H1 (cell line): ENCODE measurements at regions not wholly inside any gene's neighbourhood (a gene's known extent, or its start where the extent isn't known, plus 50 kb on each side); places are given as distances from the start of the nearest gene placed in this dataset.

Source experiments
- CTCF ChIA-PET: fragments of 300-600 bp; sonication (Branson Sonifier 250); formaldehyde crosslinking; loops from one replicate; lab custom pipeline; 2021; ENCODE audit not compliant: partially characterized antibody; lab: Charles Lee
- POLR2A ChIA-PET: fragments of 300-600 bp; sonication (Branson Sonifier 250); formaldehyde crosslinking; loops from one replicate; lab custom pipeline; 2021; ENCODE audit warnings: inconsistent platforms; ENCODE audit not compliant: partially characterized antibody; lab: Charles Lee
- DNase-seq, 2 experiments: peaks; one replicate each; pipeline versions ENCODE4 v3.0.0 to v3.0.0-alpha.2; 2010 to 2022; ENCODE audit warnings: low spot score in 2 of 2, low read depth in 1 of 2, mixed read lengths in 1 of 2
- FAIRE-seq: peaks from 2 replicates; lab custom pipeline; 2011; peaks lifted over from hg19 to GRCh38; lab: Jason Lieb, UNC
- H2AFZ ChIP-seq: 2 replicates; pipeline ENCODE4 v1.8.1; 2012; ENCODE audit warnings: low read length, inconsistent platforms
- H2AK5ac ChIP-seq: 2 replicates; pipeline ENCODE4 v1.6.1; 2013; ENCODE audit warnings: low read depth, low read length
- H2BK120ac ChIP-seq: replicated peaks from 2 replicates; pipeline ENCODE3; 2013; ENCODE audit warnings: low read depth, low read length, inconsistent platforms
- H2BK12ac ChIP-seq: 2 replicates; pipeline ENCODE4 v1.6.1; 2013; ENCODE audit warnings: low read depth, low read length
- H2BK15ac ChIP-seq: 2 replicates; pipeline ENCODE4 v1.6.1; 2013; ENCODE audit warnings: low read length
- H2BK20ac ChIP-seq: 2 replicates; pipeline ENCODE4 v1.6.1; 2013; ENCODE audit warnings: low read length
- H2BK5ac ChIP-seq: 2 replicates; pipeline ENCODE4 v1.6.1; 2013; ENCODE audit warnings: low read depth, low read length
- H3K14ac ChIP-seq: 2 replicates; pipeline ENCODE4 v1.6.1; 2013; ENCODE audit warnings: inconsistent platforms; ENCODE audit not compliant: insufficient read length
- H3K18ac ChIP-seq: 2 replicates; pipeline ENCODE4 v1.6.1; 2013; ENCODE audit warnings: low read length; ENCODE audit errors: extremely low read depth
- H3K23ac ChIP-seq: 2 replicates; pipeline ENCODE4 v1.6.1; 2013; ENCODE audit warnings: inconsistent platforms; ENCODE audit not compliant: insufficient read length
- H3K23me2 ChIP-seq: 2 replicates; pipeline ENCODE4 v1.6.1; 2013; ENCODE audit warnings: low read depth, low read length
- H3K27ac ChIP-seq: 2 replicates; pipeline ENCODE4 v1.6.1; 2011; ENCODE audit warnings: low read depth, low read length, inconsistent platforms
- H3K27me3 ChIP-seq, 4 experiments: replicated peaks in 1 of 4; 1 replicate in 1 of 4; 2 replicates in 3 of 4; pipeline versions ENCODE4 v1.6.1 to v1.8.1; 2011 to 2013; ENCODE audit warnings: low read length in 3 of 4, mild to moderate bottlenecking in 3 of 4, inconsistent platforms in 2 of 4, mixed read lengths in 2 of 4, moderate library complexity in 1 of 4; ENCODE audit not compliant: control insufficient read depth in 3 of 4, insufficient read depth in 3 of 4; ENCODE audit errors: extremely low read depth in 1 of 4
- H3K36me3 ChIP-seq, 4 experiments: 2 replicates each; pipeline versions ENCODE4 v1.6.1 to v1.8.1; 2011 to 2013; ENCODE audit warnings: mild to moderate bottlenecking in 4 of 4, low read length in 3 of 4, moderate library complexity in 2 of 4, control low read depth in 1 of 4, inconsistent platforms in 1 of 4; ENCODE audit not compliant: insufficient read depth in 4 of 4, control insufficient read depth in 2 of 4
- H3K4ac ChIP-seq: replicated peaks from 2 replicates; pipeline ENCODE3; 2013; ENCODE audit warnings: low read length, low read depth, mixed read lengths, inconsistent platforms; ENCODE audit not compliant: insufficient read length
- H3K4me1 ChIP-seq, 4 experiments: replicated peaks in 1 of 4; 1 replicate in 1 of 4; 2 replicates in 3 of 4; pipeline versions ENCODE4 v1.6.1 to v1.8.1; 2011 to 2013; ENCODE audit warnings: low read length in 3 of 4, inconsistent platforms in 2 of 4, mixed read lengths in 1 of 4; ENCODE audit not compliant: insufficient read depth in 4 of 4, control insufficient read depth in 3 of 4
- H3K4me2 ChIP-seq, 2 experiments: 2 replicates each; pipeline versions ENCODE4 v1.6.1 to v1.8.1; 2011 to 2013; ENCODE audit warnings: low read depth in 2 of 2, low read length in 2 of 2, control low read depth in 1 of 2, inconsistent platforms in 1 of 2, mild to moderate bottlenecking in 1 of 2; ENCODE audit not compliant: insufficient read depth in 1 of 2
- H3K4me3 ChIP-seq, 4 experiments: fragments of 200-600, 300-600 bp in 1 of 4; sonication (generic), shearing (Covaris generic), sonication (Bioruptor Twin) in 1 of 4; 2 replicates each; pipeline versions ENCODE4 v1.5.1 to v1.8.1; 2011 to 2016; ENCODE audit warnings: low read length in 4 of 4, low read depth in 3 of 4, control low read depth in 2 of 4, inconsistent platforms in 2 of 4, mild to moderate bottlenecking in 2 of 4, mixed read lengths in 1 of 4, moderate library complexity in 1 of 4; ENCODE audit not compliant: insufficient read depth in 2 of 4; ENCODE audit errors: extremely low read depth in 1 of 4
- H3K56ac ChIP-seq: replicated peaks from 2 replicates; pipeline ENCODE3; 2013; ENCODE audit warnings: low read depth, mild to moderate bottlenecking, mixed read lengths, low read length, inconsistent platforms; ENCODE audit not compliant: insufficient read length
- H3K79me1 ChIP-seq: 2 replicates; pipeline ENCODE4 v1.6.1; 2013; ENCODE audit warnings: low read depth, low read length, control low read depth
- H3K79me2 ChIP-seq, 2 experiments: 2 replicates each; pipeline versions ENCODE4 v1.6.1 to v1.8.1; 2012 to 2013; ENCODE audit warnings: low read length in 2 of 2, mild to moderate bottlenecking in 2 of 2, inconsistent platforms in 1 of 2; ENCODE audit not compliant: insufficient read depth in 2 of 2, control insufficient read depth in 1 of 2
- H3K9ac ChIP-seq, 4 experiments: replicated peaks in 1 of 4; 1 replicate in 1 of 4; 2 replicates in 3 of 4; pipeline versions ENCODE4 v1.6.1 to v1.8.1; 2011 to 2013; ENCODE audit warnings: low read depth in 3 of 4, low read length in 3 of 4, control low read depth in 2 of 4, mild to moderate bottlenecking in 2 of 4, moderate library complexity in 2 of 4, inconsistent platforms in 1 of 4; ENCODE audit errors: extremely low read depth in 1 of 4
- H3K9me3 ChIP-seq, 2 experiments: 2 replicates each; pipeline versions ENCODE4 v1.6.1 to v1.8.1; 2012 to 2013; ENCODE audit warnings: mild to moderate bottlenecking in 2 of 2, moderate library complexity in 2 of 2, control low read depth in 1 of 2, inconsistent platforms in 1 of 2, low read depth in 1 of 2, low read length in 1 of 2, mixed read lengths in 1 of 2; ENCODE audit not compliant: insufficient read depth in 2 of 2
- H4K20me1 ChIP-seq, 2 experiments: replicated peaks in 1 of 2; 2 replicates each; pipeline versions ENCODE3 to v1.8.1; 2011 to 2013; ENCODE audit warnings: inconsistent platforms in 2 of 2, low read length in 2 of 2, mild to moderate bottlenecking in 1 of 2; ENCODE audit not compliant: insufficient read depth in 2 of 2, control insufficient read depth in 1 of 2
- H4K5ac ChIP-seq: 2 replicates; pipeline ENCODE4 v1.6.1; 2013; ENCODE audit warnings: low read length, low read depth, mixed read lengths, inconsistent platforms; ENCODE audit not compliant: insufficient read length
- H4K8ac ChIP-seq: 2 replicates; pipeline ENCODE4 v1.8.0; 2013; ENCODE audit warnings: mild to moderate bottlenecking, moderate library complexity, low read length, inconsistent platforms; ENCODE audit not compliant: insufficient read depth; ENCODE audit errors: extremely low read depth
- H4K91ac ChIP-seq: replicated peaks from 2 replicates; pipeline ENCODE3; 2013; ENCODE audit warnings: low read length, mixed read lengths, inconsistent platforms; ENCODE audit not compliant: insufficient read length
- CHD1 ChIP-seq: IDR thresholded peaks from 2 replicates; pipeline ENCODE4 v1.6.1; 2012; ENCODE audit warnings: low read depth, low read length, improper control_type of control experiment
- CREB1 ChIP-seq: IDR thresholded peaks from 2 replicates; pipeline ENCODE4 v1.6.1; 2012; ENCODE audit warnings: inconsistent platforms
- EZH2 ChIP-seq: fragments of 200-600 bp; sonication (generic); IDR thresholded peaks from 2 replicates; pipeline ENCODE4 v1.7.1; 2012; ENCODE audit warnings: low read depth, mild to moderate bottlenecking, moderate library complexity, low read length, inconsistent platforms; ENCODE audit not compliant: severe bottlenecking
- FOSL1 ChIP-seq: IDR thresholded peaks from 2 replicates; pipeline ENCODE4 v1.6.1; 2011; ENCODE audit warnings: mild to moderate bottlenecking, low read depth, low read length, moderate library complexity; ENCODE audit not compliant: insufficient read depth
- HDAC2 ChIP-seq, 2 experiments: fragments of 300-600 bp in 1 of 2; sonication (generic) in 1 of 2; IDR thresholded peaks; 2 replicates each; pipeline ENCODE4 v1.6.1; 2011 to 2012; ENCODE audit warnings: low read depth in 2 of 2, low read length in 2 of 2, mild to moderate bottlenecking in 2 of 2, moderate library complexity in 2 of 2, borderline replicate concordance in 1 of 2, inconsistent platforms in 1 of 2
- JUND ChIP-seq: IDR thresholded peaks from 2 replicates; pipeline ENCODE4 v1.6.1; 2011; ENCODE audit warnings: mild to moderate bottlenecking, improper control_type of control experiment, low read length
- KDM1A ChIP-seq: fragments of 200-600, 300-600 bp; sonication (generic); IDR thresholded peaks from 2 replicates; pipeline ENCODE4 v1.7.1; 2016; ENCODE audit warnings: mild to moderate bottlenecking, low read length, borderline replicate concordance
- NANOG ChIP-seq: IDR thresholded peaks from 2 replicates; pipeline ENCODE4 v1.6.1; 2011; ENCODE audit warnings: low read length, low read depth, mild to moderate bottlenecking, inconsistent platforms; ENCODE audit not compliant: insufficient read depth, poor library complexity, severe bottlenecking
- RBBP5 ChIP-seq: IDR thresholded peaks from 2 replicates; pipeline ENCODE4 v1.7.1; 2012; ENCODE audit warnings: low read depth, mild to moderate bottlenecking, inconsistent platforms, low read length, moderate library complexity, borderline replicate concordance
- RFX5 ChIP-seq: IDR thresholded peaks from 2 replicates; pipeline ENCODE4 v1.6.1; 2011; ENCODE audit warnings: low read depth, low read length, improper control_type of control experiment, borderline replicate concordance
- SUZ12 ChIP-seq: fragments of 200-600 bp; sonication (generic); IDR thresholded peaks from 2 replicates; pipeline ENCODE4 v1.6.1; 2012; ENCODE audit warnings: mild to moderate bottlenecking, inconsistent platforms, low read length, moderate library complexity, mixed read lengths
- TBP ChIP-seq: IDR thresholded peaks from 2 replicates; pipeline ENCODE4 v1.6.1; 2011; ENCODE audit warnings: low read depth, low read length, improper control_type of control experiment
- USF2 ChIP-seq: IDR thresholded peaks from 2 replicates; pipeline ENCODE4 v1.6.1; 2011; ENCODE audit warnings: low read length, improper control_type of control experiment
- WGBS, 2 experiments: shearing (Covaris generic) in 1 of 2; methylation state at CpG; one replicate each; pipeline versions ENCODE4 v1.1.6 to v1.1.7; 2013 to 2015; ENCODE audit warnings: low lambda C conversion rate in 2 of 2, mixed read lengths in 2 of 2, inconsistent platforms in 1 of 2, low coverage in 1 of 2, missing lambda C conversion rate in 1 of 2; ENCODE audit not compliant: insufficient replicate concordance in 2 of 2, insufficient coverage in 1 of 2, insufficient read length in 1 of 2; ENCODE audit errors: extremely low coverage in 1 of 2, missing lambda C conversion rate in 1 of 2; 5-methylcytosine and 5-hydroxymethylcytosine counted together

GRCh38 chr5:68141494-68141893 lies 74.1 kb upstream of the PIK3R1 start:
- Histone ChIP-seq H4K20me1 (no peaks in the 10 kb centered on the region), H2BK5ac (no peak overlapping the region), H3K27ac (no peak overlapping the region), H3K79me2 (no peaks in the 10 kb centered on the region), H3K4me3 (no peak overlapping the region), H3K9me3 (no peaks in the 10 kb centered on the region), H3K4me2 (no peak overlapping the region), H3K9ac (no peak overlapping the region), H4K5ac (no peak overlapping the region), H4K91ac (no peak overlapping the region), H3K18ac (no peak overlapping the region), H2AFZ (no peak overlapping the region), H3K23ac (no peak overlapping the region), H2BK120ac (no peak overlapping the region), H3K56ac (no peak overlapping the region), H3K27me3 (no peaks in the 10 kb centered on the region), H4K8ac (no peak overlapping the region), H2AK5ac (no peak overlapping the region), H3K4ac (no peak overlapping the region), H2BK15ac (no peak overlapping the region), H3K4me1 (no peaks in the 10 kb centered on the region), H2BK20ac (no peak overlapping the region), H3K36me3 (no peaks in the 10 kb centered on the region), H3K79me1 (no peaks in the 10 kb centered on the region), H3K14ac (no peak overlapping the region), H2BK12ac (no peak overlapping the region), H3K23me2 (no peaks in the 10 kb centered on the region)
- no peak for DNase-seq
- FAIRE-seq = no peak
- CTCF ChIA-PET = no interaction called here
- POLR2A ChIA-PET = no interaction called here
- 87% methylated on average over 4 of the region's 4 CpGs; no CpG with 5 or more reads in 1 of the 2 experiments for WGBS, 2 experiments
- TF ChIP-seq RFX5 (no peak), USF2 (no peak), RBBP5 (no peak), CHD1 (no peak), JUND (no peak), HDAC2 (IDR thresholded peaks at IDR 0.05; ENCODE audit: borderline replicate concordance in 1 of 2, low read depth in 2 of 2, low read length in 2 of 2) (no peak), NANOG (no peak), KDM1A (no peak), EZH2 (no peak), SUZ12 (no peak), CREB1 (no peak), TBP (no peak), FOSL1 (no peak)
